Mammary epithelial cell (primary cell): ENCODE measurements at regions not wholly inside any gene's neighbourhood (a gene's known extent, or its start where the extent isn't known, plus 50 kb on each side); places are given as distances from the start of the nearest gene placed in this dataset.

Experiments
- EZH2 ChIP-seq: IDR thresholded peaks from 2 replicates; pipeline ENCODE4 v1.6.1; 2012; ENCODE audit warnings: low read length, inconsistent platforms, borderline replicate concordance
- TF ChIP-seq, protein P1 (sequence below), 2 donors: IDR thresholded peaks in 1 of 2; conservative IDR thresholded peaks in 1 of 2; 2 replicates each; pipeline ENCODE4 v1.5.1; 2011 to 2012; ENCODE audit warnings: inconsistent platforms in 2 of 2, low read length in 2 of 2, mild to moderate bottlenecking in 2 of 2, control low read depth in 1 of 2, low read depth in 1 of 2; ENCODE audit not compliant: insufficient read depth in 1 of 2; ENCODE audit errors: extremely low read depth in 1 of 2

GRCh38 chr22:27370269-27370668 lies 431.3 kb downstream of the MN1 start:
- TF ChIP-seq, protein P1, sequence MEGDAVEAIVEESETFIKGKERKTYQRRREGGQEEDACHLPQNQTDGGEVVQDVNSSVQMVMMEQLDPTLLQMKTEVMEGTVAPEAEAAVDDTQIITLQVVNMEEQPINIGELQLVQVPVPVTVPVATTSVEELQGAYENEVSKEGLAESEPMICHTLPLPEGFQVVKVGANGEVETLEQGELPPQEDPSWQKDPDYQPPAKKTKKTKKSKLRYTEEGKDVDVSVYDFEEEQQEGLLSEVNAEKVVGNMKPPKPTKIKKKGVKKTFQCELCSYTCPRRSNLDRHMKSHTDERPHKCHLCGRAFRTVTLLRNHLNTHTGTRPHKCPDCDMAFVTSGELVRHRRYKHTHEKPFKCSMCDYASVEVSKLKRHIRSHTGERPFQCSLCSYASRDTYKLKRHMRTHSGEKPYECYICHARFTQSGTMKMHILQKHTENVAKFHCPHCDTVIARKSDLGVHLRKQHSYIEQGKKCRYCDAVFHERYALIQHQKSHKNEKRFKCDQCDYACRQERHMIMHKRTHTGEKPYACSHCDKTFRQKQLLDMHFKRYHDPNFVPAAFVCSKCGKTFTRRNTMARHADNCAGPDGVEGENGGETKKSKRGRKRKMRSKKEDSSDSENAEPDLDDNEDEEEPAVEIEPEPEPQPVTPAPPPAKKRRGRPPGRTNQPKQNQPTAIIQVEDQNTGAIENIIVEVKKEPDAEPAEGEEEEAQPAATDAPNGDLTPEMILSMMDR (conservative IDR thresholded peaks at IDR 0.05 in 1 of 2, IDR thresholded peaks at IDR 0.05 in 1 of 2; ENCODE audit: extremely low read depth in 1 of 2, insufficient read depth in 1 of 2, low read depth in 1 of 2, low read length in 2 of 2): no peak
- no peak for TF ChIP-seq EZH2
